Left lung (tissue), 4 donors: ENCODE measurements at regions not wholly inside any gene's neighbourhood (a gene's known extent, or its start where the extent isn't known, plus 50 kb on each side); places are given as distances from the start of the nearest gene placed in this dataset.

ENCODE experiments used
- ATAC-seq: fragments of 200-7000 bp; cut with Tn5 transposase; one replicate; pipeline ENCODE4 v1.9.1; 2020; ENCODE audit warnings: moderate library complexity
- DNase-seq, 4 donors: peaks; one replicate each; pipeline ENCODE4 v3.0.0-alpha.2; 2013 to 2020
- H3K27ac ChIP-seq, 2 donors: fragments of 200-600 bp; sonication (generic) in 1 of 2; one replicate each; pipeline versions ENCODE4 v1.5.0 to v1.8.0; 2020 to 2021
- H3K27me3 ChIP-seq, 2 donors: fragments of 200-600 bp; sonication (generic) in 1 of 2; one replicate each; pipeline versions ENCODE4 v1.5.0 to v1.8.0; 2020 to 2021
- H3K36me3 ChIP-seq, 2 donors: fragments of 200-600 bp; sonication (generic) in 1 of 2; one replicate each; pipeline versions ENCODE4 v1.5.0 to v1.8.0; 2020 to 2021
- H3K4me1 ChIP-seq, 2 donors: fragments of 200-600 bp; one replicate each; pipeline ENCODE4 v1.8.0; 2021
- H3K4me3 ChIP-seq, 2 donors: fragments of 200-600 bp; sonication (generic) in 1 of 2; one replicate each; pipeline versions ENCODE4 v1.5.0 to v1.8.0; 2020 to 2021; ENCODE audit warnings: mild to moderate bottlenecking in 1 of 2
- H3K9me3 ChIP-seq, 2 donors: fragments of 200-600 bp; sonication (generic) in 1 of 2; one replicate each; pipeline versions ENCODE4 v1.5.0 to v1.8.0; 2020 to 2021
- intact Hi-C, 2 donors: fragments of 100-400 bp; cut with DNase I; formaldehyde crosslinking; loops; one replicate each; pipeline versions ENCODE4 v1.11.2 to v1.14.2; 2022
- TF ChIP-seq, protein P1 (sequence below), 2 donors: fragments of 200-600 bp; sonication (generic) in 1 of 2; IDR thresholded peaks; one replicate each; pipeline versions ENCODE4 v1.5.0 to v1.8.0; 2021; ENCODE audit warnings: antibody characterized with exemption in 2 of 2
- donor health status: DM: no; HTN: yes; CAD: no.
- donor health status: DM: no; HTN: no; CAD: no.

DNA sequence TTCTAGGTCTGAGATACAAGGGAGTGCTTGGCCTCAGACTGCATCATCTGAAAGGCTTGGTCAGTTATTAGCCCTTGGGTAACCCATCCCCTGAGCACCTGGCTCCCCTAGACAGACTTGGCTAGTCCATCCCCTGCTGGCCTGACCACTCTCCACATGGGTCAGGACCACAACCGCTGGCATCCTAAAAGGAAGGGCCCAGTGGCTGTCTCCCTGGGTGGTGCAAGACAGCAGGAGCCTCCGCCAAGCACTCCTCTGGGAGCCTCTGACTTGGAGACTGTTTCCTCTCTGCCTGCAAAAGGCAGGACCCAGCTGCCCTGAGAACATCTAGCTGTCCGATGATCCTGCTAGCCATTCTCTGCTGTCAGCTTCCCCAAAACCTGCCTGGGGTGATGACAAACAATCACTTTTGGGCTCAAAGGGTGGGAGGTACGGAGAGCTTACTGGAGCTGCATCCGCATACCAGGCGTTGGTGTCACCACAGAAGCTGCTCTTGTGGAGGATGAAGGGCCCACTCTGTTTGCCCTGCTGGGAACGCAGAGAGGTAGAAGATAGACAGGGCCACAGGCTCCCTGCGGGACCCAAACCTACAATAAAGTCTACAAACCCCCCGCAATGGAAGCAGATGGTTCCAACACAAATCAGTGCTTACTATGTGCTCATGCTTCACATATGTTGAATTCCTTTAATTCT is 108.0 kb upstream of the PRR20G start:
- H3K27ac ChIP-seq, result no peak overlapping the region
- ATAC-seq (peak; percentile 56), DNase-seq (no peak)
- intact Hi-C loops, result no loop called here
- TF ChIP-seq, protein P1, sequence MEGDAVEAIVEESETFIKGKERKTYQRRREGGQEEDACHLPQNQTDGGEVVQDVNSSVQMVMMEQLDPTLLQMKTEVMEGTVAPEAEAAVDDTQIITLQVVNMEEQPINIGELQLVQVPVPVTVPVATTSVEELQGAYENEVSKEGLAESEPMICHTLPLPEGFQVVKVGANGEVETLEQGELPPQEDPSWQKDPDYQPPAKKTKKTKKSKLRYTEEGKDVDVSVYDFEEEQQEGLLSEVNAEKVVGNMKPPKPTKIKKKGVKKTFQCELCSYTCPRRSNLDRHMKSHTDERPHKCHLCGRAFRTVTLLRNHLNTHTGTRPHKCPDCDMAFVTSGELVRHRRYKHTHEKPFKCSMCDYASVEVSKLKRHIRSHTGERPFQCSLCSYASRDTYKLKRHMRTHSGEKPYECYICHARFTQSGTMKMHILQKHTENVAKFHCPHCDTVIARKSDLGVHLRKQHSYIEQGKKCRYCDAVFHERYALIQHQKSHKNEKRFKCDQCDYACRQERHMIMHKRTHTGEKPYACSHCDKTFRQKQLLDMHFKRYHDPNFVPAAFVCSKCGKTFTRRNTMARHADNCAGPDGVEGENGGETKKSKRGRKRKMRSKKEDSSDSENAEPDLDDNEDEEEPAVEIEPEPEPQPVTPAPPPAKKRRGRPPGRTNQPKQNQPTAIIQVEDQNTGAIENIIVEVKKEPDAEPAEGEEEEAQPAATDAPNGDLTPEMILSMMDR (IDR thresholded peaks at IDR 0.05), result no peak
- no peaks in the 10 kb centered on the region for H3K4me1 ChIP-seq
- H3K27me3 ChIP-seq, result peaks cover 0 to 10% of the 10 kb centered on the region in 2 donors
- no peaks in the 10 kb centered on the region for H3K36me3 ChIP-seq
- no peaks in the 10 kb centered on the region for H3K9me3 ChIP-seq
- no peak overlapping the region for H3K4me3 ChIP-seq

DNA sequence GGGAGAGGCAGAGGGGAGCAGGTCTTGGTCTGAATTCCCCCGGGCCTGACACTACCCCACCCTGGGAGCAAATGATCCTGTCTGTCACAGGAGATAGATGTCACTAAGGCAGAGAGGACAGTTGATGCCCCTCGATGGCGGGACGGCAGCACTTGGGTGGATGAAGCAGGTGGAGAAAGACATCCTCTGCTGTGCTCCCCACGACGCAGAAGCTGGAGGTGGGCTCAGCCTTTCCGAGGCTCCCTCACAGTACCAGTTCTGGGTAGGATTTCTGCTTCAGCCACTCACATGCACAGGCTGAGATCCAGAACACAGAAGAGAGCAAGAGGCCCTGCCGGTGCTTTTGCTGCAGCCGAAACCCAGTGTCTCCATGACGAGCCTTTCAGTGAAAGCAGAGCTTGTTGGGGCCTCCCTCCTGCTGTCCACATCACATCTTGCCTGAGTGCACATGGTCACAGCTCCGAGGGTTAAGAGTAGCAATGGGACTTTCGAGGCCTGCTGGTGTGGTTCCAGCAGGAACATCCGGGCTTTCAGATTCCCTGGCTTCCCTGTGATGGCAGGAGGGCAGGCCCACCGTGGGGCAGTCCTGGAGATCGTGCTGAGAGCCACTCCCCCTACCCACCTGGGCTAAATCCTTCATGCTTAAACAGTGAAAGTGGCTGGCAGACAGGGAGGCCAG is 107.3 kb upstream of the PRR20G start:
- Histone ChIP-seq H3K4me3 (no peak overlapping the region), H3K27me3 (peaks cover 0 to 17% of the 10 kb centered on the region in 2 donors), H3K9me3 (no peaks in the 10 kb centered on the region), H3K4me1 (no peaks in the 10 kb centered on the region), H3K36me3 (no peaks in the 10 kb centered on the region), H3K27ac (no peak overlapping the region)
- intact Hi-C loops, result no loop called here
- TF ChIP-seq, protein P1 (IDR thresholded peaks at IDR 0.05), result no peak
- ATAC-seq, result no peak
- no peak for DNase-seq

DNA sequence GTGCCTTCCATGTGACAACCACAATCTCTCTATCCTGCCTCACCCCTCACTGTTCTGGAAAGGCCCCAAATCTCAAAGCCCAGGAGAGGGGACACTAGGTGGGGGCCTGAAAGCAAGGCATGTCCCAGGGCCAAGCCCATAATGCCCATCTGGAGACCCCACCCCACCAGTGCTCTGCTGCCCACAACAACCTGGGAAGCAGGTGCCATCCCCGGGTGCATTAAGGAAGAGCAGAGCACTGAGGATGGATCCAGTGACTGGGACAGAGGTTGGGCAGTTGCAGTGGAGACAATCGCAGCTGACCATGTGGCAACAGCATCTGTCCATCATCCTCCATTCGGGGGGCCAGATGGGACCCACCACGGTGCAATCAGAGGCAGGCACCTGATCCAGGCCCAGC is 106.2 kb upstream of the PRR20G start:
- ATAC-seq, result no peak
- no peak for DNase-seq
- Histone ChIP-seq H3K4me1 (no peaks in the 10 kb centered on the region), H3K9me3 (no peaks in the 10 kb centered on the region), H3K27ac (no peak overlapping the region), H3K36me3 (no peaks in the 10 kb centered on the region), H3K27me3 (peaks cover 0 to 22% of the 10 kb centered on the region in 2 donors), H3K4me3 (no peak overlapping the region)
- intact Hi-C loops, result no loop called here
- TF ChIP-seq, protein P1 (IDR thresholded peaks at IDR 0.05), result no peak

DNA sequence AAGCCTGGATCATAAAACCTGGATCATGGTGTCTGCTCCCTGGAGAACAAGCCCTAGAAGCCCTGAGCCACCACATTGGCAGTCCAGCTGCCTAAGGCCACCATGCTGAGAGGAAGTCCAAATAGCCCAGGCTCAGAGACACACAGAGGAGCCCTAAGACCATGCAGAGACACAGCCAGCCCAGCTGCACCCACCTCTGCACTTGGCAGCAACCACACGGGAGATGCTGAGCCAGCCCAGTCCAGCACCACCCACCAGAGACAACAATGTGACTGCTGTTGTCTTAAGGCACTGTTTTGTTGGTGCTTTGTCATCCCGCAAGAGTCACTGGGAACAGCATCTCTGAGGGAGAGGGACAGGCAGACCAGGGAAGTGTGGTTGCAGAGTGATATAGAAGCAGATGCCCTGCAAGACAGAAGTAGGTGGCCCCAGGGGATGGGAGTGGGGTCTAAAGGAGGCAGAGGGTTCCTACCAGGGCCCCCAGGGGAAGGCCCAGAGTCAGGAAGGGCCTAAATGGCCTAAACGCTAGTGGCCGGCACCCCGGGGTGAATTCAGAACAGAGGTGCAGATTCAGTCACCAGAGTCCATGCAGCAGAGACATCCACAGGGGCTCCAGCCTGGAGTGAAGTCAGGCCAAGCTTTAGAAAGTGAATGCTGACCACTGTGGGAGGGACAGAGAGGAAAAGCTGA is 105.4 kb upstream of the PRR20G start:
- no peaks in the 10 kb centered on the region for H3K36me3 ChIP-seq
- TF ChIP-seq, protein P1 (IDR thresholded peaks at IDR 0.05), result no peak
- intact Hi-C loops, result no loop called here
- no peak for ATAC-seq
- H3K4me3 ChIP-seq, result no peak overlapping the region
- no peak overlapping the region for H3K27ac ChIP-seq
- peaks cover 0 to 29% of the 10 kb centered on the region in 2 donors for H3K27me3 ChIP-seq
- H3K4me1 ChIP-seq, result no peaks in the 10 kb centered on the region
- H3K9me3 ChIP-seq, result no peaks in the 10 kb centered on the region
- DNase-seq, result no peak

DNA sequence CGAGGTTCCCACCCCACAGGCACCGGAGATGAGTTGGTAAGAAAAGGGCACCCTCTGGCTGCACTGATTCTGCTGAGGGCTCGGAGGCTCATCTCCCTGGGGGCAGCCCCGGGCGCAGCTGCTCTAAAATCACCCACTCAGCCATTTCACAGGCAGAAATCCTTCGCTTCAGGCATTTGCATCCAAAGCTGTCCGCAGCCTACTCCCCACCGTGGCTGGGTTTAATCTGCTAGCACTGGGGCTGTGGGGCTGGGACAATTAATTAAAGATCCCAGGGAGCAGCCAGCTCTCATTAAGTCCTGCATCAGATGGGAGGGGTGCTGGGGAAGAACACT is 104.3 kb upstream of the PRR20G start:
- H3K9me3 ChIP-seq, result no peaks in the 10 kb centered on the region
- intact Hi-C loops, result no loop called here
- ATAC-seq (no peak), DNase-seq (no peak)
- TF ChIP-seq, protein P1 (IDR thresholded peaks at IDR 0.05), result no peak
- peaks cover 0 to 30% of the 10 kb centered on the region in 2 donors for H3K27me3 ChIP-seq
- no peaks in the 10 kb centered on the region for H3K36me3 ChIP-seq
- no peak overlapping the region for H3K4me3 ChIP-seq
- H3K27ac ChIP-seq, result no peak overlapping the region
- no peaks in the 10 kb centered on the region for H3K4me1 ChIP-seq
